Lower lobe of right lung (tissue), 2 donors: ENCODE measurements at regions not wholly inside any gene's neighbourhood (a gene's known extent, or its start where the extent isn't known, plus 50 kb on each side); places are given as distances from the start of the nearest gene placed in this dataset.

ENCODE experiments used
- ATAC-seq, 2 donors: fragments of 200-7000 bp; cut with Tn5 transposase; one replicate each; pipeline ENCODE4 v1.9.1; 2020 to 2022; ENCODE audit warnings: mild to moderate bottlenecking in 2 of 2, moderate library complexity in 2 of 2
- DNase-seq: peaks from one replicate; pipeline ENCODE4 v3.0.0-alpha.2; 2020
- H3K27ac ChIP-seq: fragments of 200-600 bp; one replicate; pipeline ENCODE4 v1.8.0; 2022
- H3K27me3 ChIP-seq: fragments of 200-600 bp; one replicate; pipeline ENCODE4 v1.8.0; 2022; ENCODE audit warnings: low read depth
- H3K36me3 ChIP-seq: fragments of 200-600 bp; one replicate; pipeline ENCODE4 v1.8.0; 2022; ENCODE audit warnings: mild to moderate bottlenecking
- H3K4me1 ChIP-seq: fragments of 200-600 bp; one replicate; pipeline ENCODE4 v1.8.0; 2022
- H3K4me3 ChIP-seq: fragments of 200-600 bp; one replicate; pipeline ENCODE4 v1.8.0; 2022; ENCODE audit warnings: mild to moderate bottlenecking
- H3K9me3 ChIP-seq: fragments of 200-600 bp; one replicate; pipeline ENCODE4 v1.8.0; 2022
- CTCF ChIP-seq: fragments of 200-600 bp; IDR thresholded peaks from one replicate; pipeline ENCODE4 v1.8.0; 2022; ENCODE audit warnings: antibody characterized with exemption, mild to moderate bottlenecking
- intact Hi-C: fragments of 100-400 bp; cut with DNase I; formaldehyde crosslinking; loops from one replicate; pipeline ENCODE4 v1.11.0; 2022
- donor health status: DM: no; HTN: yes; CAD: no; lungs with severe emphysema.

- no peak for DNase-seq
- TF ChIP-seq CTCF: no peak
- Histone ChIP-seq H3K27me3 (no peaks in the 10 kb centered on the region), H3K9me3 (no peaks in the 10 kb centered on the region), H3K36me3 (no peaks in the 10 kb centered on the region), H3K4me3 (no peak overlapping the region), H3K4me1 (no peaks in the 10 kb centered on the region), H3K27ac (no peak overlapping the region)
- intact Hi-C loops: no loop called here
- no peak for ATAC-seq
These were observed 110.6 kb upstream of the DDX18 start for GRCh38 chr2:117703858-117704257.

GRCh38 chr2:117704818-117705217 lies 109.7 kb upstream of the DDX18 start:
- intact Hi-C loops: no loop called here
- ATAC-seq (no peak), DNase-seq (no peak)
- no peaks in the 10 kb centered on the region for H3K4me1 ChIP-seq
- no peak for TF ChIP-seq CTCF
- no peaks in the 10 kb centered on the region for H3K9me3 ChIP-seq
- H3K36me3 ChIP-seq: no peaks in the 10 kb centered on the region
- no peak overlapping the region for H3K27ac ChIP-seq
- no peaks in the 10 kb centered on the region for H3K27me3 ChIP-seq
- H3K4me3 ChIP-seq: no peak overlapping the region

GRCh38 chr2:117707874-117708273 lies 106.6 kb upstream of the DDX18 start:
- Histone ChIP-seq H3K9me3 (no peaks in the 10 kb centered on the region), H3K36me3 (no peaks in the 10 kb centered on the region), H3K4me3 (no peak overlapping the region), H3K27ac (no peak overlapping the region), H3K4me1 (no peaks in the 10 kb centered on the region), H3K27me3 (no peaks in the 10 kb centered on the region)
- intact Hi-C loops: no loop called here
- no peak for ATAC-seq
- no peak for DNase-seq
- TF ChIP-seq CTCF: no peak

GRCh38 chr2:117712684-117713083 lies 101.8 kb upstream of the DDX18 start:
- intact Hi-C loops: no loop called here
- ATAC-seq: no peak
- no peak for TF ChIP-seq CTCF
- Histone ChIP-seq H3K9me3 (no peaks in the 10 kb centered on the region), H3K27ac (no peak overlapping the region), H3K4me1 (no peaks in the 10 kb centered on the region), H3K4me3 (no peak overlapping the region), H3K27me3 (no peaks in the 10 kb centered on the region), H3K36me3 (no peaks in the 10 kb centered on the region)
- no peak for DNase-seq

- no peak for ATAC-seq
- H3K27ac ChIP-seq: no peak overlapping the region
- no peak overlapping the region for H3K4me3 ChIP-seq
- intact Hi-C loops: no loop called here
- no peaks in the 10 kb centered on the region for H3K27me3 ChIP-seq
- no peak for DNase-seq
- no peaks in the 10 kb centered on the region for H3K36me3 ChIP-seq
- no peaks in the 10 kb centered on the region for H3K4me1 ChIP-seq
- TF ChIP-seq CTCF: no peak
- no peaks in the 10 kb centered on the region for H3K9me3 ChIP-seq
These were observed 100.4 kb upstream of the DDX18 start for GRCh38 chr2:117714110-117714509.
